ENCODE measurements at regions not wholly inside any gene's neighbourhood (a gene's known extent, or its start where the extent isn't known, plus 50 kb on each side); places are given as distances from the start of the nearest gene placed in this dataset.

DNA sequence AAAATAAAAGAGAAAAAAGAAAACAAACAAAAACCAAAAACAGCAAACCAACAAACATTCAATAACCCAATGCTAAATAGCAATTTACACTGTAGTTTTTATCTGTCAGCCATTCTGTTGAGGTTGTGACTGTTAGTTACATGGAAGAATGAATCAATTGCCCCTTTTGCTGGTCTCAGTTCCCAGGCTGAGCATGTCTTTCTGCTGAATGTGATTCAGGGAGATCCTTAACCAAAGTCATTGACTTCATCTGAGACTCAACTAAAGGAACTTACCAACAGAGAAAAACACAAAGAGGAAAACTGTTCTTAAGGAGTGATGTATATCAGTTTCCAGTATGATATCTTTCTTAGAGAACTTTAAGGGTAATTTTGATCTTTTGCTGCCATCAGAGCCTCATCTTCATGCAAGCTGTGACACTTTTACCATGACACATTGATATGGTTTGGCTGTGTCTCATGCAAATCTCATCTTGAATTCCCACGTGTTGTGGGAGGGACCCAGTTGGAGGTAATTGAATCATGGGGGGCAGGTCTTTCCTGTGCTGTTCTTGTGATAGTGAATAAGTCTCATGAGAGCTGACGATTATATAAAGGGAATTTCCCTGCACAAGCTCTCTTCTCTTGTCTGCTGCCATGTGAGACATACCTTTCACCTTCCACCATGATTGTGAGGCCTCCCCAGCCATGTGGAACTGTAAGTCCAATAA lies 469.8 kb downstream of the KIF20B start:
- Histone ChIP-seq H3K27me3 (replicated peaks; ENCODE audit: insufficient read depth) (no peaks in the 10 kb centered on the region), H3K9me3 (no peaks in the 10 kb centered on the region), H3K4me1 (replicated peaks) (no peaks in the 10 kb centered on the region), H3K36me3 (no peaks in the 10 kb centered on the region), H3K27ac (no peak overlapping the region), H3K4me3 (no peak overlapping the region)
- intact Hi-C loops (cut with DNase I) = no loop called here
- TF ChIP-seq POLR2AphosphoS5 (IDR thresholded peaks at IDR 0.05) (no peak), POLR2A (IDR thresholded peaks at IDR 0.05) (no peak)
- TF ChIP-seq, protein P1, sequence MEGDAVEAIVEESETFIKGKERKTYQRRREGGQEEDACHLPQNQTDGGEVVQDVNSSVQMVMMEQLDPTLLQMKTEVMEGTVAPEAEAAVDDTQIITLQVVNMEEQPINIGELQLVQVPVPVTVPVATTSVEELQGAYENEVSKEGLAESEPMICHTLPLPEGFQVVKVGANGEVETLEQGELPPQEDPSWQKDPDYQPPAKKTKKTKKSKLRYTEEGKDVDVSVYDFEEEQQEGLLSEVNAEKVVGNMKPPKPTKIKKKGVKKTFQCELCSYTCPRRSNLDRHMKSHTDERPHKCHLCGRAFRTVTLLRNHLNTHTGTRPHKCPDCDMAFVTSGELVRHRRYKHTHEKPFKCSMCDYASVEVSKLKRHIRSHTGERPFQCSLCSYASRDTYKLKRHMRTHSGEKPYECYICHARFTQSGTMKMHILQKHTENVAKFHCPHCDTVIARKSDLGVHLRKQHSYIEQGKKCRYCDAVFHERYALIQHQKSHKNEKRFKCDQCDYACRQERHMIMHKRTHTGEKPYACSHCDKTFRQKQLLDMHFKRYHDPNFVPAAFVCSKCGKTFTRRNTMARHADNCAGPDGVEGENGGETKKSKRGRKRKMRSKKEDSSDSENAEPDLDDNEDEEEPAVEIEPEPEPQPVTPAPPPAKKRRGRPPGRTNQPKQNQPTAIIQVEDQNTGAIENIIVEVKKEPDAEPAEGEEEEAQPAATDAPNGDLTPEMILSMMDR (IDR thresholded peaks at IDR 0.05) = no peak
- WGBS = 63% methylated on average over 2 of the region's 2 CpGs
- DNase-seq (ENCODE audit: low spot score) = no peak

DNA sequence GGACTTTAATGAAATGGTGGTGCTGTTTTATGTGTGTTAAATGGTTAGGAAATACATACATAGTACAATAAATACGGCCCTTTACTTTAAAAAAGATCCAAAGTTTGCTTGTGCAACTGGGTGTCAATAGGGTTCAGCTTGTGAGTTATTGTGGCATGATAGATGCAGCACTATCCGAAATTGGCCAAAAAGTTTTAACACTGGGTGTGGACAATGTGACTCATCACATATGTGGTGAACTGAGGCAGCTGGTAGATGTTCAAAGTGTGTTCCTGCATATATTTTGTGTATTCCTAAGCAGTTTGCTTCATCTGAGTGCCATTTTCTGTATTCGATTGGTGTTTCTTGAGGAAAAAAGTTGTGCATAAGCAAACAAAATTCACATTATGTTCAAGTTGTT lies 473.1 kb downstream of the KIF20B start:
- no peaks in the 10 kb centered on the region for H3K36me3 ChIP-seq
- TF ChIP-seq POLR2A (IDR thresholded peaks at IDR 0.05) (no peak), POLR2AphosphoS5 (IDR thresholded peaks at IDR 0.05) (no peak)
- TF ChIP-seq, protein P1 (IDR thresholded peaks at IDR 0.05) = no peak
- DNase-seq (ENCODE audit: low spot score) = no peak
- no peaks in the 10 kb centered on the region for H3K4me1 ChIP-seq (replicated peaks)
- intact Hi-C loops (cut with DNase I) = no loop called here
- no peaks in the 10 kb centered on the region for H3K9me3 ChIP-seq
- H3K27ac ChIP-seq = no peak overlapping the region
- H3K4me3 ChIP-seq = no peak overlapping the region
- no peaks in the 10 kb centered on the region for H3K27me3 ChIP-seq (replicated peaks; ENCODE audit: insufficient read depth)
- 77% methylated on average over 3 of the region's 3 CpGs for WGBS

DNA sequence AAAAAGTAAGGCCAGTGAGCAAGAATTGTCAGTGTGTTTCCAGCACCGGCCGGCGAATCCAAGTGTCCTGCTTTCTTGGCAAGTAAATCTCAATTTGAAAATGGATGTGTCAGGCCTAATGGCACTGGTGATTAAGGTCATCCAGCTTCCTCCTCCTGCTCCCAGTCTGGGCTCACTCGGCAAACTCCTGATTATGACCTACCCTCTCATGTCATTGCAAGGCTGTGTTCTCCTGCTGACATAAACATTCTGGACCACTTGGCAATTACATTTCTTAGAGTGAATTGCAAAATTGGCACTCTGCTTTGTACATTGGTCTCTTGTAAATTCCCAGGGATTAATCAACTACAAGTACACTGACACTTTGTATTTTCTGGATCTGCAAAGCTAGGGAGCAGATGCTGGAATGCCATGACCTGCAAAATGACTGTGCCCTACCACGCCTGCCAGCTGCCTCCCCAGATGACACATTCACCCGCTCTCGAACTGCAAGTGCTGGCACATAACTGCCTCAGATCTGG lies 473.8 kb downstream of the KIF20B start:
- no peaks in the 10 kb centered on the region for H3K9me3 ChIP-seq
- no peaks in the 10 kb centered on the region for H3K27me3 ChIP-seq (replicated peaks; ENCODE audit: insufficient read depth)
- TF ChIP-seq, protein P1 (IDR thresholded peaks at IDR 0.05) = no peak
- TF ChIP-seq POLR2AphosphoS5 (IDR thresholded peaks at IDR 0.05) = no peak
- TF ChIP-seq POLR2A (IDR thresholded peaks at IDR 0.05) = no peak
- WGBS = 51% methylated on average over 7 of the region's 7 CpGs
- DNase-seq (ENCODE audit: low spot score) = no peak
- no peaks in the 10 kb centered on the region for H3K4me1 ChIP-seq (replicated peaks)
- intact Hi-C loops (cut with DNase I) = no loop called here
- no peak overlapping the region for H3K4me3 ChIP-seq
- no peak overlapping the region for H3K27ac ChIP-seq
- no peaks in the 10 kb centered on the region for H3K36me3 ChIP-seq

DNA sequence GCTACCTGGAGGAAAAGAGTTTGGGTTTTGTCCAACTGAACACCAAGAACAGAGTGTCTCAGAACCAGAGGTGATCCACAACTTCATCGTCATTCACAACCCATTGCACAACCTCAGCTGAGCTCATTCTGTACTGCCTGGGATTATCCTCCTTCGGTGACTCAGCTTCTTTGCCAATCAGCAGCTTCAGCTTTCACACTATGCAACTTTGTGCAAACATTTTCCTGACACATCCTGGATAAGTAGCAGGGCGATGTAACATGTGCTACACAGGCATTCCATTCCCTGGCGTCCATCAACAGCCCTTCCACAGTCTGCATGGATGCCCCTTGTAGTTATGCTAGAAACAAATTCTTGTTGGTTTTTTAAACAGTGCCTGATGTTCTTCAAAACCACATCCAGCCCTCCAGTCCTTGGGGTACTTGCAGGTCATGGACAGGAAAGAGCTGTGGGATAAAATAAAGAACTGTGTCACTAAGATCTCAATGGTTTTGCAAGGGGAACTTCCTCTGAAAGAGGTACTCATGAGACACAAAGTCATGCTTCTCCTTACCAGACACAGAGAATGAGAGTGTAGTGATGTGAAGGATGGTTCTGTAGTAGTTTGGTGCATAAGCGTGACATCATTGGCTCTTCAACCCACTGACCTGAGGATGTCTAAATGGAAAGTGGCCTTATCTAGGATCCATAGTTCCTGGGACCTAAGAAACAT lies 478.5 kb downstream of the KIF20B start:
- Histone ChIP-seq H3K4me3 (no peak overlapping the region), H3K9me3 (no peaks in the 10 kb centered on the region), H3K36me3 (no peaks in the 10 kb centered on the region), H3K4me1 (replicated peaks) (no peaks in the 10 kb centered on the region), H3K27me3 (replicated peaks; ENCODE audit: insufficient read depth) (no peaks in the 10 kb centered on the region), H3K27ac (no peak overlapping the region)
- DNase-seq (ENCODE audit: low spot score) = no peak
- intact Hi-C loops (cut with DNase I) = no loop called here
- 86% methylated on average over 5 of the region's 5 CpGs for WGBS
- TF ChIP-seq, protein P1 (IDR thresholded peaks at IDR 0.05) = no peak
- TF ChIP-seq POLR2A (IDR thresholded peaks at IDR 0.05) = no peak
- TF ChIP-seq POLR2AphosphoS5 (IDR thresholded peaks at IDR 0.05) = no peak
